GM21528 (cell line): ENCODE measurements at regions not wholly inside any gene's neighbourhood (a gene's known extent, or its start where the extent isn't known, plus 50 kb on each side); places are given as distances from the start of the nearest gene placed in this dataset.
"Not testable (repeated sequence)": the region's sequence is repeated elsewhere in the genome, so short reads cannot be mapped to it uniquely, and the experiment has no call there.

Experiments used
- ATAC-seq: cut with Tn5 transposase; IDR thresholded peaks from one replicate; pipeline ENCODE4 v1.9.1; 2021; ENCODE audit warnings: mild to moderate bottlenecking, moderate library complexity; ENCODE audit not compliant: unreplicated experiment, low FRiP score

DNA sequence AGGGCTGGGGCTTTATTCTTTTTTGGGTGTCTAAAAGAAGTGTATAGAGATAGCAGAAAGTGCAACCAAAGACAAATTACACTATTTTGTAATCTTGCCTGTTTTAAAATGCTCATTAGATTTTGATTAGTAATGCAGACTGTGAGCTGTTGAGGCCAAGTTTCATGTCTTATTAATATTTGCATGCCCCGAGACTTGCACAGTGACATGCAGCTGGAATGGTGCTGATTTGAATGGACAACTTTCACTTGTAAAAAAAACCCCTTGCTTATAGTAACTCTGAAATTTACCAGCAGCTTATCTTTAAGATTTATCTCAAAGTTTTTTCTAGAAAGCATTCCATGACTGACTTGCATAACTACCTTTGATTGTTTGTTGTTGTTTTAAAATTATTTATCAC lies 835.1 kb upstream of the IGFBP7 start:
- no peak for ATAC-seq

DNA sequence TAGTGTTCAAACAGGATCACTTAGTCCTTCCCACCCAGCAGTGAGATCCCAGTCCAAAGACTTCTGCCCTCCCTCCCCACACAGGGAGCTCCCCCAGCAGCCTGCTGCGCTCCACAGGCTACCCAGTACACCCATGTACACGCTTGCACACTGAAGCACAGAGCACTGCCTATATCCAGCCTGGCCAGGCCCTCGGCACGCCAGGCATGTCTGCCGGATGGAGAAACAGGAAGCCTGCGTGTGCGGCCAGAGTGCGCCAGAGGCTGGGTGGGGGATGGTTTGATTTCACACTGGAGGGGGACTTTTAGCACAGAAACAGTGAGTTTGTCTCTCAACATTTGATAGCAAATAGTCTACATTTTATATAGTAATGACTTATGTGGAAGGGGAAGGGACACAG lies 833.5 kb upstream of the IGFBP7 start:
- ATAC-seq = no peak

DNA sequence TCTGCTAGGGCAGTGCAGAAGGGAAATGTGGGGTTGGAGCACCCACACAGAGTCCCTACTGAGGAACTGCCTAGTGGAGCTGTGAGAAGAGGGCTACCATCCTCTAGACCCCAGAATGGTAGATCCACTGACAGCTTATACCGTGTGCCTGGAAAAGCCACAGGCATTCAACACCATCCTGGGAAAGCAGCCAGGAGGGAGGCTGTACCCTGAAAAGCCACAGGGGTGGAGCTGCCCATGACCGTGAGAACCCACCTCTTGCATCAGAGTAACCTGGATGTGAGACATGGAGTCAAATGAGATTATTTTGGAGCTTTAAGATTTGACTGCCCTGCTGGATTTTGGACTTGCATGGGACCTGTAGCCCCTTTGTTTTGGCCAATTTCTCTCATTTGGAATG lies 827.1 kb upstream of the IGFBP7 start:
- ATAC-seq = not testable (repeated sequence)

DNA sequence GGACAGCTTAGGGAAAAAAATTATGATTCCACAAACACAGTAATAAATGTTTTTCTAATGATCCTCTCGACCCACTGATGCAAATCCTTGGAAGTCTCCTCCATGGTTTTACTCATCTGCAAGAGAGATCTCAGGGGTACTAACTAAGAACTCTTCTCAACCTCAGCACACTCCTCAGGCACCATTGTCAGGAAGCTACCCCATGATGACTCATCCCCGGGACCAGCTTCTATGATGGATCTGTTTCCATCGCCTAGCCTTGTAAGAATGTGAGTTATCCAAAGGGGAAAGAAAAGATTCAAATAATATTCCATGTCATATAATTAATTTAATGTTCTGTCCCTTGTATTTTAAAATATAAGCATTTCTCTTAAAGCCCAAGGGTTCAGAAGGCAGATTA lies 816.1 kb upstream of the IGFBP7 start:
- ATAC-seq = no peak

DNA sequence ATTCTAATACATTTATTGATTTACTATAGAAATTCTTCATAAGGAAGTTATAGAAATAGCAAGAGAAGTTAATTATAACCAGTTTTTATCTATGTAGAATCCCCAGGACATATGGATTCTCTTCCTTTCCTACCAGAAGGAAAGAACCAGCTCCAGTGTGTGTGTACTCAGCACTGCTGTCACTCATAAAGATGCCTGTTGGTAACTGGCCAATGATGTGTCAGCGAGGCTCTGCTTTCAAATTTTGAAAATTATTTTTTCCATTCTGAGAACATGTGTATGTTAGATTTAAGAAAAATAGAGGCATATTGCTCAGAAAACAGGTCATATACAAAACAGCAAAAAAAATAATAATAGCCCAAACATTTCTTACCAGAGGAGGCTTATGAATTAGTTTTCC lies 814.8 kb upstream of the IGFBP7 start:
- no peak for ATAC-seq

DNA sequence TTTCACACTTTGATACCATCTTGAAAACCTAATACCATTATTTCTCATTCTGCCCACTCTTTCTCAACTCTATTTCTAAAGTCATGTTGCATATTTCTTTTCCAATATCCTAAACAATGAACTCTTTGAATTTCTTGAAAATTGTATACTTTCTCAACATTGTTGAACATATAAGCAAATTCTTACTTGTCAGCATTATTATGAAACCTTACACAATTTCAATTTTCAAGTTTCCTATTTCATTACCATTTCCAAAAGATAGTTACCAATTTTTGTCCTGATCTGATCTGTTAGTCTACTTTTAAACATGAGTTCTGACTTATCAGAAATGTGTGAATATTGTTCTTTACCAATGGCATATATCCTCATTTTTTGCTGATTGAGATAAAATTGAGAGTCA lies 806.3 kb upstream of the IGFBP7 start:
- no peak for ATAC-seq

DNA sequence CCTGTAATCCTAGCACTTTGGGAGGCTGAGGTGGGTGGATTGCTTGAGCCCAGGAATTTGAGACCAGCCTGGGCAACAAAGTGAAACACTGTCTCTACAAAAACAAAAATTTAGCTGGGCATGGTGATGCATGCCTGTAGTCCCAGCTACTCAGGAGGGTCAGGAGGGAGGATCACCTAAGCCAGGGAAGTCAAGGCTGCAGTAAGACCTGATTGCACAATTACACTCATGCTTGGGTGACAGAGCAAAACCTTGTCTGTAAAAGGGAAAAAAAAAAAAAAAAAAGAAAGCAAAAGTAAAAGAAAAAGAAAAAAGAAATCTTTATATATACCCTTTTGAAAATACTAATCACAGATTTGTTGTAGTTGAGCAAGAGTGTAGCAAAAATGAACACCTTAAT lies 801.0 kb upstream of the IGFBP7 start:
- no peak for ATAC-seq

DNA sequence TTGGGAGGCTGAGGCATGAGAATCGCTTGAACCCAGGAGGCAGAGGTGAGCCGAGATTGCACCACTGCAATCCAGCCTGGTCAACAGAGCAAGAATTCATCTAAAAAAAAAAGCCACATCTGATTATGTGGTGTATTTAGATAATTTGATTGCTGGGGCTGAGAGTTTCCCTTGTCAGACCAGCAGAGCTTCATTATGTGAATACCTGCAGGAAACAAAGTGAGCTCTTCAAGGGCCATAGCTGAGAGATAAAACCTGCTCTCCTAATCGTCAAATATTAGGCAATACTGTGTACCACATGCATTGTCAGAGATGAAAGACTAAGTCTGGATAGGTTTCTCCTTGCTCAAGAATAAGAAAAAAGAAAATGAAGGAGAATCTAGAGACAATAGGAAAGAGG lies 800.0 kb upstream of the IGFBP7 start:
- no peak for ATAC-seq

DNA sequence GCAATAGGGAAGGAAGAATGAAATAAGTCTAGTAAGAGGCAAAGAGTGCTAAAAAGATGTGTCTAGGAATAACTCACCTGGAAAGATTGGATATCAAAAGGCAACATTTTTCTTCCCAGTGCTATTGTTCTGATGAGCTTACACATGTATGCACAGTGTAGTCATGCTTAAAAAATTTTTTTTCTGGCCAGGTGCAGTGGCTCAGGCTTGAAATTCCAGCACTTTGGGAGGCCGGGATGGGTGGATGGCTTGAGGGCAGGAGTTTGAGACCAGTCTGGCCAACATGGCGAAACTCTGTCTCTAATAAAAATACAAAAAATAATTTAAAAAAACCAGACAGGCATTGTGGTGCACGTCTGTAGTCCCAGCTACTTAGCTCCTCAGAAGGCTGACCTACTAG lies 795.8 kb upstream of the IGFBP7 start:
- no peak for ATAC-seq

DNA sequence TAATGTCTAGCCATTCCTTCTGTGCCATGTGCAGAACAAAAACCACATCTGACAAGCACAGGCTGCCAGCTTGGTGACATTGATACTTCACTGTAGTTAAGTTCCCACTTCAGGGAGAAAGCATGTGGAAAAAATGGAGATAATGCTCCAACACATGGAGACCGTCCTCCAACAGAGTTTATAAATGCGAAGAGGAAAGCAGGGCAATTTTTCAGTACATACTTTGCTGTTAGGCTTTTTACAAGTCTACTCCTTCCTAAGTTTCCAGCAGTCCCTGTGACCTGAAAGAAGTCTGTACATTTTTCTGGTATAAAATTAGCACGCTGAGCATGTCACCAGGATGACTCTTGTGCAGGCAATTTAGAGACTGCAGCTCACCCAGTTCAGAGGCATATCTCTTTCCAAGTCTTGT lies 766.9 kb upstream of the IGFBP7 start:
- ATAC-seq = no peak

DNA sequence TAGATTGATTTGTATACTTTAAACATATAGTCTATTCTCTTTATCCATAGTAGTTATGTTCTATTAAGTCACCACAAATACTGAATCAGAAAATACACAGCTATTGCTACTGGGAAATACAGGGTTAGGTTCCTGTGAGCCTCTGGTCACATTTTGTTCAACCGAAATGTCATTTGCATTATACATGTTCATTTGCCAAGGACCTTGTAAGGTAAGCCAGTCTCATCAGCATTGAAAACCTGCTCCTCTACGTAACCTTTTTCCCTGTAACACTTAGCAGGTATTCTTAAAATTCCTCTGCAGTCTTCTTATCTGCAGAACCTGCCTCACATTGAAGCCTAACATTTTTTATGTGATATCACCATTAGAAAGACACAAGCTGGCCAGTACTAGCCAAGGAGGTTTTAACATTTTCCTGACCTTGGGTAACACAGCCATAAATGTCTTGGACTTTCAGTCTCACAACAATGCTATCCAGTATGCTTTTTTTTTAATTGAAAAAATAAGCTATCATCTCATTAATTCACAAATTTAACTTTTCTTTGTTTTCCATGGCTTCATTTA lies 765.7 kb upstream of the IGFBP7 start:
- ATAC-seq = no peak

DNA sequence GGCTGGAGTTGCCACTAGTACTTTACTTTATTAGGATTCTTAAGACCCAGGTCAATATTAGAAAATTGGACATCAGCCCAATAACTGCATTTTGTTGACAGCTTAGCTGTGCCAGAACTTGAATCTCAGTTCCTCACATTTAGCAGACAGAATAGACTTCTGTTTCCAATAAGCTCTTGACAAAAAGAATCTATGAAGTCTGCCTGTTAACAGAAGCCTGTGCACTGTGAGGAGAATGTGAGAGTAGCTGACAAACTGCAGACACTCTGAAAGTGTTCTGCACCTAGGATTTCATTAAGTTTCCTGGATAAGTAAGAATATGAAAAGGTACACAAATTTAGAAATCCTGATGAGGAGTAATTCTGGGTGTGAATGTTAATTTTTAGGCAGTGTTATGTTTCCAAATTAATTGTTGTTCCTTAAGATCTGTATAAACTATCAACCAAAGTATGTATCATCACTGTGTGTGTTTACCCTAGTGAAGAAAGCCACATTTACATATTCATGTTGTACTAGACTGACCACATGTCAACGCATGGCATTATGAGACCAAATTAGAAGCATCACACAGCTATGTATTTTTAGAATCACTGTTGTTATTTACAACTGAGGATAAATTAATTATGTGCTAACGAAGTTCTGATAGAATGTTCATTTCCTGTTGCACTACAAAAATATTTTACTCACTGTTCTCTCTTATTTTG lies 756.4 kb upstream of the IGFBP7 start:
- no peak for ATAC-seq

DNA sequence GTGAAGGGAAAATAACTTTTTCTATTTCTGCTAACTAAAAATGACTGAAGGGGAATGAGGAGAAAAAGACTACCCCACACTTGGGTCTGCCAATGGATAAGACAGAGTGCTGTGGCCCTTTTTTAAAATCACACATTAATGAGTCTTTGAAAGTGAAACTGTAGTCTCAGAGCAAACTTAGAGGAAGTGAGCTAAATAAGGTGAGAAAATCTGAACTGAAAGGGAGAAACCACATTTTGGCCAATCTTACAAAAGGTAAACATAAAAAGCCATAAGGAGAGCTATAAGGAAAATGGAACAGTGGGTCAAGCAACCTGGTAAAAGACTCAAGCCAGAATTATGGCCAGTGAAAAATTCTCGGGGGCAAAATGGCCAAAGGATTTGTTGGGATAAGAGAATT lies 755.1 kb upstream of the IGFBP7 start:
- peak; percentile 83 for ATAC-seq

DNA sequence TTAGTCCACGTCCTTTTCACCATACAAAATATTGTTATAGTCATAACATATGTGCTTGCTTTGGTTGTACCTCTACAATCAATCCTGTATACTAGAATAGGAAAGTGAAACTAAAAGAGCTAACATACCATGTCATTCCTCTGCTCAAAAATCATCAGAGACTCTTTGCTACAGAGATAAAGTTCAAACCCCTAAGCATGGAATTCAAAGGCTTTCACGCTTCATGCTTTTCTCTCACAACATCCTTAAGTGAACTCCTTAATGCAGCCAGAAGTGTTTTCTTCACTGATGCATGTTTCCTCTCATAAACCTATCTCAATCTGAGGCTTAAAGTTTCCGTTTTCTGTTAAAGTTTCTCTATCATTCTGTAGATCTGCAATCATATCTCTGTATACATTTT lies 744.6 kb upstream of the IGFBP7 start:
- peak; percentile 72 for ATAC-seq

DNA sequence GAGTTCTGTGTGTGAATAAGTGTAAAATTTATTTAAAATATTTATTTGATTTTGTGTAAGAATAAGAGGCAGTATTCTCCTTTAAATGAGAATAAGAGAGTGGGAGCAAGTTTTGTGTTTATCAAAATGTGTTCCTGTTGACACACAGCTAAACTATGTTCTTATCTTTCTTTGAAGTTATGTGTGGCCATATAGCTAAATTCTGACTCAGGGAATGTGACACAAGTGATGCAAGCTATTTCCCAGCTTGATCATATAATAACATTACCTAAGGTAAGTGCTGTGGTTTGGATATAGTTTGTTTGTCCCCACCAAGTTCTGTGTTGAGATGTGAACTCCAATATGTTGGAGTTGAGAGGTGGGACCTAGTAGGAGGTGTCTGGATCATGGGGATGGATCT lies 740.0 kb upstream of the IGFBP7 start:
- no peak for ATAC-seq

DNA sequence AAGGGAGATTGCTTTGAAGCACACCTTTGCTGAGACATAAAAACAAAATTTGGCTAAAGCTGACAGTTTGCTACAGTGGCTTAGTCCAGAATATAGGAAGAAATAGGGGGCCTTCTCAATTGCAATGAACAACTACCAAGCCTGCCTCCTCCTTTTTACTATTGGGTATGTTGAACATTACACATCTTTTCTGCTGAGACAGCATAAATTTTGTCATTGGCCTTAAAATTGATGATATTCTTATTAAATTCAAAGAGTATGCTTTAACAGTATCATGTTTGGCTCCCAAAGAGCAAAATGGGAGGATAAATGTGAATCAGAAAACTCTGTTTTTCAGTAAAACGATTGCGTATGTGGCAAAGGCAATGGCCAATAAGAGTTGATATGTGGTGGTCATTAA lies 721.9 kb upstream of the IGFBP7 start:
- ATAC-seq = no peak

DNA sequence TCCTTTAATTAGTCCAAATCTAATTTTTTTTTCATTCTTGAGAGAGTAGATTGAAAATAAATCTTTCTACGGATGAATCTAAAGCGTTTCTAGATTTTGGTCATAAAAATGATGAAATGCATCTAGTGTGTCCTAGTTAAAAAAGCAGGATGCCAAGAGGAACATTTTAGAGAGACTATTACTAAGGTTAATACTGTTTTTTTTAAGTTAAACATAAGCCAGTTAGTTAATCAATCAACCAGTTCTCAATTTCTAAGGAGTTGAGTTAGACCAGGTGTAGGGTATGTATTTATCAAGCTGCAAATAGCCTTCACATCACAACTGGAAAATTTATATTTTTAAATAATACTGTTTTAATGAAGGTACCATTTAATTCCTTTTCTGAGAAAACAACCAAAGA lies 679.5 kb upstream of the IGFBP7 start:
- ATAC-seq = no peak

DNA sequence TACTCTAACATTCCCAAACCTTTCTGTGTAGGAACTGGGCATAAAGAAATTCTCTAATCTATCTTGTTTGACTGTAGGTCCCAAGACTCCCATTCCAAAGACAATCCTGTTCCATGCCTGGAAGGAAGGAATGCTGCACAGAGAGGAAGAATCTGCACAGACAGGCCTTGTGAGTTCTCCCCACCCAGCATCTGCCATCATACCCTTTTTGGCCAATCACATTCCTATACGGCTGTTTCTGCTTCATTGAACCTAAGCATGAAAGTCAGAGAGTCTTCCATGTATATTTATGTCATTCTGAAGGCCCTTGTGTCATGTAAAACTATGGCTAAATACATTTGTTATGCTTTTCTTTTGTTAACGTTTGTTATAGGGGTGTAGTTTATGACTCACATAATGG lies 667.7 kb upstream of the IGFBP7 start:
- no peak for ATAC-seq

DNA sequence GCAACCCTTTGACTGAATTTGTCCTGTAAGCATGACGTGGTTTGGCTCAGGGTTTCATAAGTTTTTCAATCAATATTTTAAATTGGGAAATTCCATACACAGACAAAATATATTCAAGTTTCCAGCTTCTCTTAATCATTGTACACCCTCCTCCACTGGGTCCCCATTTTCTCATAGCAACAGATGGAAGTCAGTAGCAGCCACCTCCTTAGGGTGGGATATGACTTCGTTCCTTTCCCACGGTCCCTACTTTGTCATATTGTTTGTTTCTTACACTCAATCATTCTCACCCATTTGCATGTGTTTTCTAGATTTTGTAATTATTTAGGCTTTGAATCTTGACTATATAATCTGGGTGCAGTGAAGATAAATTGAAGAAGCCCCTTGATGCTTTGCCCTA lies 664.5 kb upstream of the IGFBP7 start:
- ATAC-seq = no peak

DNA sequence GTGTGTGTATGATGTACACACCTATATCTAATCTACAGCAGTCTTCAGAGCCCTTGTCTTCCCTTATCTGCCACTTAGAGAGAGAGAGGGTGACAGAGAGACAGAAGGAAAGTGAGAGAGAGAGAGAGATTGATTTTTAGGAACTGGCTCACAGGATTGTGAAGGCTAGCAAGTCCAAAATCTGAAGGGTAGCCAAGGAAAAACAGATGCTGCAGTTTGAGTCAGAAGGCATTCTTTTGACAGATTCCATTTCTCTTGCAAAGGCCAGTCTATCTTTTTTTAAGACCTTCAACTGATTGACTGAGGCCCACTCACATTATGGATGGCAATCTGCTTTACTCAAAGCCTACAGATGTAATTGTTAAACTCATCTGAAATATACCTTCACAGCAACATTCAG lies 664.0 kb upstream of the IGFBP7 start:
- no peak for ATAC-seq

DNA sequence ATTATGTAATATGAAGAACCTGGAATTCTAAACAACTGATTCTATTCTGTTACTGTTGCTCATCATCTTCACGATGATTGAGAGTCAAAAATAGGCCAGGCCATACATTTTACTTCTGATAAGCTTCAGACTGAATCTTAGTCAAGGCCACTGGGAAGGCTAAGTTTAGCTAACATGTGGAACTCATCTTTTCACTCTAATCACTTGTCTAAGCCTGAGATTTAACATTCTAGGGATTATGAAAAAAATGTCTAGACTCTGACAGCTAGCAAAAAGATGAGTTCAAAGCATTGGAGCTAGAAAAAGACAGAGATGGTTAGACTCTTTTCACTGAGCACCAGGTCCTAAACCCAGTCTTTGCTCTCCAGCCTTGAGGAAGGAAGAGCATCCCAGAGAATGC lies 656.2 kb upstream of the IGFBP7 start:
- no peak for ATAC-seq

DNA sequence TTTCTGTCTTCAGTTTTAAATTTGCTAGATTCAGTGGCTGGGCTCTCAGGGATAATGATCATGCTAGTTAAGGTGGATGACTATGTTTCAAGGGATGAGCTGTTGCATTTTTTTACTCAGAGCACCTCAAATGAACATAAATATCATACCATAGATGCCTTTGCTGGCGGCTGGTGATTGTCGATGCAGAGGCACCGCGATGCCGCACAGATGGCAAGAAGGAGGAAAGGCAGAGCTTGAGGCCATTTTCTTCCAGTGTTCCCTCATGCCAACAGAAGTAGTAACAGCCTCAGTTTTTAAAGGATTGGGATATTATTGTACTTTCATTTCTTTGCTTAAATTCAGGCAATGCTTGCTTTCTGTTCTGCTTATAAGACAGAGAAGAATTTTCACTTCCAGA lies 654.7 kb upstream of the IGFBP7 start:
- no peak for ATAC-seq

DNA sequence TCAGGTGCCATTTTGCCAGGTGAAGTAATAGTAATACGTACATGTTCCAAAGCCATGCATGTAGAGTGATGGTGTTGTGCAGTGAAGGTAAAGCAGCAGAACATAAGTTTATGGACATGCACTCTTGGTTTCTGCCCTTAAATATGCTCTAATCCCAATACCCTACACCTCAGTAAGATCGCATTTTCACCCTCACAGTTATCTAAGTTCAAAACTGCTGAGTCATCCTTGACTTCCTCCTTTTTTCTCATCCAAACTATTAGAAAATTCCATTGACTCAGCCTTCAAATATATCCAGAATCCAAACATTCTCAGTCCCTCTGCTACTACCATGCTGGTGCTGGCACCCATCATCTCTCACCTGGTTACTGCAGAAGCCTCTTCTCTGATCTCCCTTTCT lies 652.9 kb upstream of the IGFBP7 start:
- no peak for ATAC-seq
